ENCODE measurements at regions not wholly inside any gene's neighbourhood (a gene's known extent, or its start where the extent isn't known, plus 50 kb on each side); places are given as distances from the start of the nearest gene placed in this dataset.

DNA sequence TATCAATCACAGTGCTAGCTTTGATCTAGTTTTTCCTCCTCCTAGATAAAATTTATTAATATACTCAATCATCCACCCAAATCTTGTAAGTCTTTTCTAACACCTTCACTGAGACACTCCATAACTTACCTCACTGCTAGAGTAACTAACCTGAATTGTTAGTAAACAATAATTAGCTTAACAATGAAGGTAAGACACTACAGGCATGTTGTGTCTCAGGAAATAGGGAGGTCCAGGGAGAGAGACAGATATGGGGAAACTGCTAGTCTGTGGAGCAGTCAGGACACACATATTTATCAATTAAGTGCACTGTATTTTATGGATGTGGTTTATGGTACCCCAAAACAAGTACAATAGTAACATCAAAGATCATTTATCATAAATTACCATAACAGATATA, 94.2 kb upstream of the SSTR1 start:
- DNase-seq (ENCODE audit: low spot score) = no peak
- Histone ChIP-seq H3K27ac (no peak overlapping the region), H3K4me3 (no peak overlapping the region)
- TF ChIP-seq, protein P1, sequence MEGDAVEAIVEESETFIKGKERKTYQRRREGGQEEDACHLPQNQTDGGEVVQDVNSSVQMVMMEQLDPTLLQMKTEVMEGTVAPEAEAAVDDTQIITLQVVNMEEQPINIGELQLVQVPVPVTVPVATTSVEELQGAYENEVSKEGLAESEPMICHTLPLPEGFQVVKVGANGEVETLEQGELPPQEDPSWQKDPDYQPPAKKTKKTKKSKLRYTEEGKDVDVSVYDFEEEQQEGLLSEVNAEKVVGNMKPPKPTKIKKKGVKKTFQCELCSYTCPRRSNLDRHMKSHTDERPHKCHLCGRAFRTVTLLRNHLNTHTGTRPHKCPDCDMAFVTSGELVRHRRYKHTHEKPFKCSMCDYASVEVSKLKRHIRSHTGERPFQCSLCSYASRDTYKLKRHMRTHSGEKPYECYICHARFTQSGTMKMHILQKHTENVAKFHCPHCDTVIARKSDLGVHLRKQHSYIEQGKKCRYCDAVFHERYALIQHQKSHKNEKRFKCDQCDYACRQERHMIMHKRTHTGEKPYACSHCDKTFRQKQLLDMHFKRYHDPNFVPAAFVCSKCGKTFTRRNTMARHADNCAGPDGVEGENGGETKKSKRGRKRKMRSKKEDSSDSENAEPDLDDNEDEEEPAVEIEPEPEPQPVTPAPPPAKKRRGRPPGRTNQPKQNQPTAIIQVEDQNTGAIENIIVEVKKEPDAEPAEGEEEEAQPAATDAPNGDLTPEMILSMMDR (IDR thresholded peaks at IDR 0.05) = no peak

DNA sequence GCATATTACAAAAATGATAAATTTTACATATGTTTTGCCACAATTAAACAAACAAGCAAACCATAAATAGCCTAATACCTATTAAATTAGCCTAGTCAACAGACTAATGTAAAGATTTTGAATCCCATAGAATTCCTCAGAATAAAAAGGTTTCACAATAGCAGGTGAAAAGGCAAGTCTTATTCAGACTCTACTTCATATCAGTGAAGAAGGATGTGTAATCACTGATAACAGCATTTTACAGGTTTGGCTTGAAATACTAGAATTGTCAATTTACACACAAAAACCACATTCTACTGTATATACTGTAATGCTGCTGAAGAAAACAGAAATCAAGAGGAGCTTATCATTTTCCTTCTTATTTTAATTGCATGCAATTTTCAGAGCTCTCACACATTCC, 90.8 kb upstream of the SSTR1 start:
- no peak for DNase-seq (ENCODE audit: low spot score)
- Histone ChIP-seq H3K4me3 (no peak overlapping the region), H3K27ac (no peak overlapping the region)
- TF ChIP-seq, protein P1 (IDR thresholded peaks at IDR 0.05) = no peak

DNA sequence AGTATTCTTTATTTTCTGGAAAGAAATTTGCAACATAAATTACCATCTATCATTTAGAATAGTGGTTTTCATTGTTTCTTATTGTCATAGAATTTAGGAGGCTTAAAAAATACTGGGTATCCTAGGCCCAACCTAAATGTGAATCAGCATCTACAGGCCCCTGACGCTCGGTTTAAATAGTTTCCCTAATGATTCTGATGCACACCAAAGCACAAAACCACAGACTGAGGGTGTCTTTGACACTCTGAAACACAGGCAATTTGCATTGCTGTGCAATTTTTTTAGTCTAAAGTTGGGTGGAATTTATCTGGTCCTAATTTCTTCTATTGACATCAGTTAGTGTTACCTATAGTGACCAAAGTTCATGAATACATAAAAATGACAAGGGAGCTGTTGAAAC, 87.6 kb upstream of the SSTR1 start:
- DNase-seq (ENCODE audit: low spot score) = no peak
- no peak overlapping the region for H3K27ac ChIP-seq
- no peak overlapping the region for H3K4me3 ChIP-seq
- TF ChIP-seq, protein P1 (IDR thresholded peaks at IDR 0.05) = no peak

DNA sequence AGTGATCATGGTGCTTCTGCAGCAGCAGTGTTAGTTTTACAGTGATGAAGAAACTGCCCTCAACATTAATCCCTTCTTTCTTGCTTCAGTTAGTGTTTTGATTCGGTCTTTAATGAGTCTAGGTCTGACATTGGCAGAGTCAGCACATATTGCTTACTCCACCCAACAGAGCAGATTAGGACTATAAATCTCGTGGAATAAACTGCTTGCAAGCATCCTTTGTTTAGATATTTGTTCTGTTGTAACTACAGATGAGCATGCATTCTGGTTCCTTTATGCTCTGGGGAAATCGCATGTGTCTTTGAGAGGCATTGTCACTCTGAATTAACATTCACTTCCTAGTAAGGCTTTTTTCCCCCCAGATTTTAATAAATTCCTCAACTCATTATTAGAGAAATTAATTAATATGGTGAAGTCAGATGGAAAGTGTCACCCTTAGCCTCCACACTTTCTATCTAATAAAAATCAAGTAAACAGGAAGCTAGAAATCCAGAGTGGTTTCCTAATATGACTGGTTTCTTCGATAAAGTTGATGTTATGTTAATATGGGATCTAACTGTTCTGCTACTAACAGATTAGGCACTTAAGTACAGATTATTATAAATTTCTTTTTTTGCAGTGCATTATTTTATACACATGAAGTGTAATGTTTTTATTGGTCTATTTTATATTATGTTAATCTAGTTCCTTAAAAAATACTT, 86.2 kb upstream of the SSTR1 start:
- Histone ChIP-seq H3K4me3 (no peak overlapping the region), H3K27ac (no peak overlapping the region)
- no peak for DNase-seq (ENCODE audit: low spot score)
- TF ChIP-seq, protein P1 (IDR thresholded peaks at IDR 0.05) = no peak

DNA sequence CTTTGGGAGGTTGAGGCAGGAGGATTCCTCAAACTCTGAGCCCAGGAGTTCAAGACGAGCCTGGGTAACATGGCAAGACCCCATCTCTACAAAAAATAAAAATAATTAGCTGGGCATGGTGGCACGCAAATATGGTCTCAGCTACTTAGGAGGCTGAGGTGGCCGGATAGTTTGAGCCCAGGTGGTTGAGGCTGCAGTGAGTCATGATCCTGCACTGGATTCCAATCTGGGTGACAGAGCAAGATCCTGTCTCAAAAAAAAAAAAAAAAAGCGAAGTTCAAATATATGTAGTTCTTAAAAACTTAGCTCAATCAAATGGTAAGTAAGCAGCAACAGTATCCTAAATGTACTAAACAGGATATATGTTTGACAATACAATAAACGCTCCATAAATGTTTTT, 85.5 kb upstream of the SSTR1 start:
- TF ChIP-seq, protein P1 (IDR thresholded peaks at IDR 0.05) = no peak
- Histone ChIP-seq H3K4me3 (no peak overlapping the region), H3K27ac (no peak overlapping the region)
- DNase-seq (ENCODE audit: low spot score) = no peak

- no peak for DNase-seq (ENCODE audit: low spot score)
- no peak overlapping the region for H3K27ac ChIP-seq
- no peak overlapping the region for H3K4me3 ChIP-seq
- TF ChIP-seq, protein P1 (IDR thresholded peaks at IDR 0.05) = no peak
Observed at GRCh38 chr14:38124506-38124905, 83.2 kb upstream of the SSTR1 start.

DNA sequence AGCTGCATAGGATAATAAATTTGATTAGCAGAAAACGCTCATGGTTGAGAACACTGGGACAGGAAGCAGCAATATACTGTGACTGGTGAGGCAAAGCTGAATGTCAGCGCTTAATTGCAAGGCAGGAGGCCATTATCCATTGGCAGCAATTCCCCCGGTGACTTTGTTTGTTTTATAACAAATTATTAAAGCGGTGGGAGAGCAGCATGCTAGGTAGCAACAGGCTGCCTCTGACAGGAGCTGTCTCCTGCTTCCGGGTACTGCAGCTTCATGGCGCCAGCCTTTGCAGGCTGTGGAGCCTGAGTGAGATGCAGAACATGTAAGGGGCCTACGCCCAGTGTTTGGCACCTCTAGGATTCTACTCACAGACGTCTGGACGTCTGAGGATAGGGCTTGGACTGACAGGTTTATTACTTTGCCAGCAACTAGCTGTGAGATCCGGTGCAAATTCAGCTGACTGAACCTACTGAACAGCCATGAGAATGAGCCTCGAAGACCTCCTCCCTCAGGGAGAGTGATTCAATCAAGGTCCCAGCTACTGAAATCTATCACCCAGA, 82.1 kb upstream of the SSTR1 start:
- DNase-seq (ENCODE audit: low spot score) = no peak
- Histone ChIP-seq H3K27ac (no peak overlapping the region), H3K4me3 (no peak overlapping the region)
- TF ChIP-seq, protein P1 (IDR thresholded peaks at IDR 0.05) = no peak
